ENCODE measurements at regions not wholly inside any gene's neighbourhood (a gene's known extent, or its start where the extent isn't known, plus 50 kb on each side); places are given as distances from the start of the nearest gene placed in this dataset.

- TF ChIP-seq, protein P1, sequence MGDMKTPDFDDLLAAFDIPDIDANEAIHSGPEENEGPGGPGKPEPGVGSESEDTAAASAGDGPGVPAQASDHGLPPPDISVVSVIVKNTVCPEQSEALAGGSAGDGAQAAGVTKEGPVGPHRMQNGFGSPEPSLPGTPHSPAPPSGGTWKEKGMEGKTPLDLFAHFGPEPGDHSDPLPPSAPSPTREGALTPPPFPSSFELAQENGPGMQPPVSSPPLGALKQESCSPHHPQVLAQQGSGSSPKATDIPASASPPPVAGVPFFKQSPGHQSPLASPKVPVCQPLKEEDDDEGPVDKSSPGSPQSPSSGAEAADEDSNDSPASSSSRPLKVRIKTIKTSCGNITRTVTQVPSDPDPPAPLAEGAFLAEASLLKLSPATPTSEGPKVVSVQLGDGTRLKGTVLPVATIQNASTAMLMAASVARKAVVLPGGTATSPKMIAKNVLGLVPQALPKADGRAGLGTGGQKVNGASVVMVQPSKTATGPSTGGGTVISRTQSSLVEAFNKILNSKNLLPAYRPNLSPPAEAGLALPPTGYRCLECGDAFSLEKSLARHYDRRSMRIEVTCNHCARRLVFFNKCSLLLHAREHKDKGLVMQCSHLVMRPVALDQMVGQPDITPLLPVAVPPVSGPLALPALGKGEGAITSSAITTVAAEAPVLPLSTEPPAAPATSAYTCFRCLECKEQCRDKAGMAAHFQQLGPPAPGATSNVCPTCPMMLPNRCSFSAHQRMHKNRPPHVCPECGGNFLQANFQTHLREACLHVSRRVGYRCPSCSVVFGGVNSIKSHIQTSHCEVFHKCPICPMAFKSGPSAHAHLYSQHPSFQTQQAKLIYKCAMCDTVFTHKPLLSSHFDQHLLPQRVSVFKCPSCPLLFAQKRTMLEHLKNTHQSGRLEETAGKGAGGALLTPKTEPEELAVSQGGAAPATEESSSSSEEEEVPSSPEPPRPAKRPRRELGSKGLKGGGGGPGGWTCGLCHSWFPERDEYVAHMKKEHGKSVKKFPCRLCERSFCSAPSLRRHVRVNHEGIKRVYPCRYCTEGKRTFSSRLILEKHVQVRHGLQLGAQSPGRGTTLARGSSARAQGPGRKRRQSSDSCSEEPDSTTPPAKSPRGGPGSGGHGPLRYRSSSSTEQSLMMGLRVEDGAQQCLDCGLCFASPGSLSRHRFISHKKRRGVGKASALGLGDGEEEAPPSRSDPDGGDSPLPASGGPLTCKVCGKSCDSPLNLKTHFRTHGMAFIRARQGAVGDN (IDR thresholded peaks at IDR 0.05): no peak
- TF ChIP-seq TBL1XR1 (IDR thresholded peaks at IDR 0.05; ENCODE audit: low read depth, low read length): no peak
- TF ChIP-seq NR2C2 (IDR thresholded peaks at IDR 0.05; ENCODE audit: borderline replicate concordance, control insufficient read depth, insufficient read length, low read depth): no peak
- no peak for TF ChIP-seq NFXL1 (IDR thresholded peaks at IDR 0.05; ENCODE audit: borderline replicate concordance)
- no peak for TF ChIP-seq TAF1 (IDR thresholded peaks at IDR 0.05; ENCODE audit: borderline replicate concordance, low read depth, low read length)
- TF ChIP-seq ZNF384 (IDR thresholded peaks at IDR 0.05; ENCODE audit: borderline replicate concordance, low read depth, low read length): no peak
- no peak for TF ChIP-seq TARDBP (IDR thresholded peaks at IDR 0.05; ENCODE audit: borderline replicate concordance)
- TF ChIP-seq, protein P2, sequence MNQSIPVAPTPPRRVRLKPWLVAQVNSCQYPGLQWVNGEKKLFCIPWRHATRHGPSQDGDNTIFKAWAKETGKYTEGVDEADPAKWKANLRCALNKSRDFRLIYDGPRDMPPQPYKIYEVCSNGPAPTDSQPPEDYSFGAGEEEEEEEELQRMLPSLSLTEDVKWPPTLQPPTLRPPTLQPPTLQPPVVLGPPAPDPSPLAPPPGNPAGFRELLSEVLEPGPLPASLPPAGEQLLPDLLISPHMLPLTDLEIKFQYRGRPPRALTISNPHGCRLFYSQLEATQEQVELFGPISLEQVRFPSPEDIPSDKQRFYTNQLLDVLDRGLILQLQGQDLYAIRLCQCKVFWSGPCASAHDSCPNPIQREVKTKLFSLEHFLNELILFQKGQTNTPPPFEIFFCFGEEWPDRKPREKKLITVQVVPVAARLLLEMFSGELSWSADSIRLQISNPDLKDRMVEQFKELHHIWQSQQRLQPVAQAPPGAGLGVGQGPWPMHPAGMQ (IDR thresholded peaks at IDR 0.05; ENCODE audit: borderline replicate concordance): no peak
- no peak for TF ChIP-seq ZNF24 (IDR thresholded peaks at IDR 0.05)
- no peak for TF ChIP-seq PKNOX1 (IDR thresholded peaks at IDR 0.05)
- TF ChIP-seq, protein P3, sequence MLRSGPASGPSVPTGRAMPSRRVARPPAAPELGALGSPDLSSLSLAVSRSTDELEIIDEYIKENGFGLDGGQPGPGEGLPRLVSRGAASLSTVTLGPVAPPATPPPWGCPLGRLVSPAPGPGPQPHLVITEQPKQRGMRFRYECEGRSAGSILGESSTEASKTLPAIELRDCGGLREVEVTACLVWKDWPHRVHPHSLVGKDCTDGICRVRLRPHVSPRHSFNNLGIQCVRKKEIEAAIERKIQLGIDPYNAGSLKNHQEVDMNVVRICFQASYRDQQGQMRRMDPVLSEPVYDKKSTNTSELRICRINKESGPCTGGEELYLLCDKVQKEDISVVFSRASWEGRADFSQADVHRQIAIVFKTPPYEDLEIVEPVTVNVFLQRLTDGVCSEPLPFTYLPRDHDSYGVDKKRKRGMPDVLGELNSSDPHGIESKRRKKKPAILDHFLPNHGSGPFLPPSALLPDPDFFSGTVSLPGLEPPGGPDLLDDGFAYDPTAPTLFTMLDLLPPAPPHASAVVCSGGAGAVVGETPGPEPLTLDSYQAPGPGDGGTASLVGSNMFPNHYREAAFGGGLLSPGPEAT (IDR thresholded peaks at IDR 0.05; ENCODE audit: low read depth): no peak
- H3K9me3 ChIP-seq (replicated peaks; ENCODE audit: control insufficient read depth, insufficient read depth, low read length): no peaks in the 10 kb centered on the region; the same call in 2 of the 3 replicates
- no peak overlapping the region for H3K9ac ChIP-seq (ENCODE audit: control insufficient read depth, insufficient read depth, low read length)
- FAIRE-seq (no peak), ATAC-seq (no peak), DNase-seq (ENCODE audit: low read depth, low spot score) (no peak)
- H3K27ac ChIP-seq (ENCODE audit: control insufficient read depth, insufficient read depth): no peak overlapping the region
- H3K27me3 ChIP-seq (replicated peaks in 1 of 2; ENCODE audit: control insufficient read depth in 2 of 2, insufficient read depth in 2 of 2, low read length in 1 of 2): peaks cover 0 to 3% of the 10 kb centered on the region in 2 experiments; a peak in 1 of 4 replicates
- RAD21 ChIA-PET (ENCODE audit: unreplicated experiment): no interaction called here
- no peak overlapping the region for H3K4me3 ChIP-seq
- CTCF ChIA-PET: interaction anchor here (0.8 to 0.9 kb wide), 2 partner anchors 10 to 11 kb away, joined by 3 read pairs; no protein-coding TSS in a partner anchor
- H4K20me1 ChIP-seq (ENCODE audit: control insufficient read depth, insufficient read depth): no peaks in the 10 kb centered on the region
- no peaks in the 10 kb centered on the region for H3K79me2 ChIP-seq (ENCODE audit: control insufficient read depth, insufficient read depth, low read length)
- in situ Hi-C loops (cut with MboI) (no loop called here), intact Hi-C loops (cut with micrococcal nuclease; ENCODE audit: unreplicated experiment) (no loop called here)
- no TSS peak for BruUV-seq (replicated peaks)
- H2AFZ ChIP-seq (ENCODE audit: control insufficient read depth, low read depth, low read length): no peak overlapping the region
- no peaks in the 10 kb centered on the region for H3K4me1 ChIP-seq (ENCODE audit: control insufficient read depth, insufficient read depth, low read length)
- no peak overlapping the region for H3K4me2 ChIP-seq (ENCODE audit: control insufficient read depth, insufficient read depth)
- WGBS (ENCODE audit: insufficient coverage, insufficient replicate concordance, low lambda C conversion rate, missing lambda C conversion rate): 74% methylated on average over 4 of the region's 4 CpGs
- POLR2A ChIA-PET: no interaction called here
- no peaks in the 10 kb centered on the region for H3K36me3 ChIP-seq (ENCODE audit: control insufficient read depth in 2 of 2, insufficient read depth in 2 of 2, low read length in 1 of 2)
- SMC1A ChIA-PET (ENCODE audit: uncharacterized antibody, unreplicated experiment): interaction anchor here (1.0 kb wide), 1 partner anchor 99 kb away, joined by 3 read pairs; no protein-coding TSS in a partner anchor
Measured at GRCh38 chr5:73365301-73365853, 83.2 kb downstream of the FOXD1 start.
